Stomach (tissue), 8 donors: ENCODE measurements at regions not wholly inside any gene's neighbourhood (a gene's known extent, or its start where the extent isn't known, plus 50 kb on each side); places are given as distances from the start of the nearest gene placed in this dataset.

Source experiments
- DNase-seq, 2 donors: peaks; one replicate each; pipeline versions ENCODE4 v3.0.0 to v3.0.0-alpha.2; 2013 to 2019
- H3K27ac ChIP-seq, 5 donors: fragments of 200-600 bp in 4 of 5; sonication (generic) in 4 of 5; one replicate each; pipeline ENCODE4 v1.5.1; 2013 to 2019; ENCODE audit warnings: mild to moderate bottlenecking in 1 of 5, moderate library complexity in 1 of 5
- H3K27me3 ChIP-seq, 3 donors: fragments of 200-600 bp; sonication (generic); one replicate each; pipeline ENCODE4 v1.5.1; 2017 to 2019; ENCODE audit warnings: mixed run types in 1 of 3
- H3K36me3 ChIP-seq, 4 donors: fragments of 200-600 bp; sonication (generic); 1 replicate in 3 of 4; 2 replicates in 1 of 4; pipeline ENCODE4 v1.5.1; 2016 to 2019
- H3K4me1 ChIP-seq, 4 donors: fragments of 200-600 bp; sonication (generic); one replicate each; pipeline ENCODE4 v1.5.1; 2016 to 2019
- H3K4me3 ChIP-seq, 4 donors: fragments of 200-600 bp; sonication (generic) in 3 of 4; one replicate each; pipeline ENCODE4 v1.5.1; 2016 to 2019; ENCODE audit warnings: mild to moderate bottlenecking in 1 of 4
- H3K9me3 ChIP-seq, 4 donors: fragments of 200-600 bp; sonication (generic); one replicate each; pipeline ENCODE4 v1.5.1; 2016 to 2019
- CTCF ChIP-seq, 7 experiments: fragments of 450-650 bp in 4 of 7; fragments of 200-600 bp in 3 of 7; sonication (generic) in 3 of 7; IDR thresholded peaks; one replicate each; pipeline ENCODE4 v1.5.1; 2016 to 2019; ENCODE audit warnings: antibody characterized with exemption in 7 of 7, control low read depth in 2 of 7, mild to moderate bottlenecking in 1 of 7
- EP300 ChIP-seq: sonication (generic); formaldehyde crosslinking; IDR thresholded peaks from one replicate; pipeline ENCODE4 v1.6.1; 2017; ENCODE audit warnings: antibody characterized with exemption
- POLR2A ChIP-seq, 4 donors: fragments of 450-650 bp; IDR thresholded peaks; one replicate each; pipeline ENCODE4 v1.6.1; 2016; ENCODE audit warnings: antibody characterized with exemption in 4 of 4, control low read depth in 2 of 4, mild to moderate bottlenecking in 1 of 4, moderate library complexity in 1 of 4
- POLR2AphosphoS5 ChIP-seq, 3 donors: sonication (generic); formaldehyde crosslinking; IDR thresholded peaks; one replicate each; pipeline ENCODE4 v1.6.1; 2016; ENCODE audit warnings: antibody characterized with exemption in 3 of 3
- WGBS, 5 donors: extraction: QIAGEN DNeasy Blood & Tissue Kit in 3 of 5; methylation state at CpG; one replicate each; pipeline versions ENCODE4 v1.1.5 to v1.1.7; 2013 to 2018; 5-methylcytosine and 5-hydroxymethylcytosine counted together
- intact Hi-C: fragments of 100-400 bp; cut with DNase I; formaldehyde crosslinking; loops from one replicate; pipeline ENCODE4 v1.15.1; 2023; ENCODE audit warnings: low total_unique reads
- donor health status: healthy with polysubstance abuse.
- donor health status: Bipolar disorder and iron deficiency.
- donor health status: healthy.

- Histone ChIP-seq H3K9me3 (no peaks in the 10 kb centered on the region), H3K27me3 (no peaks in the 10 kb centered on the region), H3K36me3 (no peaks in the 10 kb centered on the region), H3K4me1 (no peaks in the 10 kb centered on the region), H3K4me3 (no peak overlapping the region), H3K27ac (no peak overlapping the region)
- 76 to 87% (median 80%) methylated on average over 6 of the region's 6 CpGs for WGBS, 5 donors
- intact Hi-C loops = no loop called here
- TF ChIP-seq EP300 (no peak), POLR2AphosphoS5 (IDR thresholded peaks at IDR 0.05) (no peak), CTCF (IDR thresholded peaks at IDR 0.05) (no peak), POLR2A (IDR thresholded peaks at IDR 0.05) (no peak)
- DNase-seq = peak in 1 of 2 donors; percentile 14
These were observed 262.1 kb downstream of the XXYLT1 start for GRCh38 chr3:195008816-195009215.

- no peaks in the 10 kb centered on the region for H3K27me3 ChIP-seq
- intact Hi-C loops = no loop called here
- peak in 1 of 2 donors; percentile 24 for DNase-seq
- no peak for TF ChIP-seq POLR2A (IDR thresholded peaks at IDR 0.05)
- TF ChIP-seq POLR2AphosphoS5 (IDR thresholded peaks at IDR 0.05) = no peak
- no peak for TF ChIP-seq CTCF (IDR thresholded peaks at IDR 0.05)
- no peak for TF ChIP-seq EP300
- no peak overlapping the region for H3K27ac ChIP-seq
- H3K4me3 ChIP-seq = no peak overlapping the region
- no peaks in the 10 kb centered on the region for H3K9me3 ChIP-seq
- no peaks in the 10 kb centered on the region for H3K36me3 ChIP-seq
- no peaks in the 10 kb centered on the region for H3K4me1 ChIP-seq
- 81 to 95% (median 85%) methylated on average over 9 of the region's 9 CpGs for WGBS, 5 donors
These were observed 261.3 kb downstream of the XXYLT1 start for GRCh38 chr3:195009616-195010015.

- Histone ChIP-seq H3K27ac (no peak overlapping the region), H3K36me3 (no peaks in the 10 kb centered on the region), H3K4me1 (no peaks in the 10 kb centered on the region), H3K9me3 (no peaks in the 10 kb centered on the region), H3K4me3 (no peak overlapping the region), H3K27me3 (no peaks in the 10 kb centered on the region)
- DNase-seq = peak in 1 of 2 donors; percentile 18
- WGBS, 5 donors = 90 to 95% (median 93%) methylated on average over 10 of the region's 10 CpGs
- intact Hi-C loops = no loop called here
- no peak for TF ChIP-seq POLR2A (IDR thresholded peaks at IDR 0.05)
- no peak for TF ChIP-seq POLR2AphosphoS5 (IDR thresholded peaks at IDR 0.05)
These were observed 260.3 kb downstream of the XXYLT1 start for GRCh38 chr3:195010551-195011100.

- Histone ChIP-seq H3K27me3 (no peaks in the 10 kb centered on the region), H3K27ac (no peak overlapping the region), H3K4me1 (no peaks in the 10 kb centered on the region), H3K4me3 (no peak overlapping the region), H3K9me3 (no peaks in the 10 kb centered on the region), H3K36me3 (no peaks in the 10 kb centered on the region)
- DNase-seq = peak in 1 of 2 donors; percentile 10
- 76 to 89% (median 83%) methylated on average over 6 of the region's 6 CpGs for WGBS, 5 donors
- intact Hi-C loops = no loop called here
- no peak for TF ChIP-seq EP300
- TF ChIP-seq CTCF (IDR thresholded peaks at IDR 0.05) = no peak
- TF ChIP-seq POLR2AphosphoS5 (IDR thresholded peaks at IDR 0.05) = no peak
- no peak for TF ChIP-seq POLR2A (IDR thresholded peaks at IDR 0.05)
These were observed 259.6 kb downstream of the XXYLT1 start for GRCh38 chr3:195011231-195011834.

GRCh38 chr3:195012100-195012499 is 258.9 kb downstream of the XXYLT1 start:
- 72 to 81% (median 78%) methylated on average over 4 of the region's 4 CpGs; no CpG with 5 or more reads in 1 of the 5 donors for WGBS, 5 donors
- Histone ChIP-seq H3K27ac (no peak overlapping the region), H3K4me3 (no peak overlapping the region), H3K27me3 (no peaks in the 10 kb centered on the region), H3K9me3 (no peaks in the 10 kb centered on the region), H3K36me3 (no peaks in the 10 kb centered on the region), H3K4me1 (peaks cover 0 to 1% (median 0%) of the 10 kb centered on the region in 4 donors)
- intact Hi-C loops = no loop called here
- DNase-seq = peak in 1 of 2 donors; percentile 11
- no peak for TF ChIP-seq CTCF (IDR thresholded peaks at IDR 0.05)
- TF ChIP-seq POLR2AphosphoS5 (IDR thresholded peaks at IDR 0.05) = no peak
- no peak for TF ChIP-seq EP300
- TF ChIP-seq POLR2A (IDR thresholded peaks at IDR 0.05) = no peak
